ENCODE measurements at regions not wholly inside any gene's neighbourhood (a gene's known extent, or its start where the extent isn't known, plus 50 kb on each side); places are given as distances from the start of the nearest gene placed in this dataset.
"Not testable (repeated sequence)": the region's sequence is repeated elsewhere in the genome, so short reads cannot be mapped to it uniquely, and the experiment has no call there.

GRCh38 chr16:88161191-88161590, 210.0 kb downstream of the BANP start:
- not testable (repeated sequence) for TF ChIP-seq CTCF, POLR2A (IDR thresholded peaks at IDR 0.05)
